Small intestine (tissue), 7 donors: ENCODE measurements at regions not wholly inside any gene's neighbourhood (a gene's known extent, or its start where the extent isn't known, plus 50 kb on each side); places are given as distances from the start of the nearest gene placed in this dataset.

Source experiments
- DNase-seq, 2 donors: peaks; one replicate each; pipeline versions ENCODE4 v3.0.0 to v3.0.0-alpha.2; 2013
- FAIRE-seq: peaks from 2 replicates; lab custom pipeline; 2012; peaks lifted over from hg19 to GRCh38; lab: Jason Lieb, UNC
- H3K27ac ChIP-seq, 3 donors: one replicate each; pipeline ENCODE4 v1.5.1; 2013; ENCODE audit warnings: low read length in 2 of 3, mild to moderate bottlenecking in 2 of 3, control low read depth in 1 of 3, inconsistent platforms in 1 of 3, low read depth in 1 of 3, moderate library complexity in 1 of 3
- H3K27me3 ChIP-seq, 3 donors: one replicate each; pipeline ENCODE4 v1.6.1; 2013; ENCODE audit warnings: low read length in 3 of 3, inconsistent platforms in 1 of 3; ENCODE audit not compliant: control insufficient read depth in 3 of 3, insufficient read depth in 3 of 3
- H3K36me3 ChIP-seq, 3 donors: one replicate each; pipeline ENCODE4 v1.6.1; 2013; ENCODE audit warnings: low read length in 3 of 3, inconsistent platforms in 1 of 3, low read depth in 1 of 3, mild to moderate bottlenecking in 1 of 3, moderate library complexity in 1 of 3; ENCODE audit not compliant: control insufficient read depth in 3 of 3, insufficient read depth in 2 of 3
- H3K4me1 ChIP-seq, 3 donors: one replicate each; pipeline ENCODE4 v1.6.1; 2013; ENCODE audit warnings: low read length in 2 of 3, inconsistent platforms in 1 of 3, low read depth in 1 of 3, mild to moderate bottlenecking in 1 of 3, moderate library complexity in 1 of 3; ENCODE audit not compliant: control insufficient read depth in 3 of 3, insufficient read depth in 2 of 3
- H3K4me3 ChIP-seq, 3 donors: one replicate each; pipeline ENCODE4 v1.5.1; 2013; ENCODE audit warnings: low read length in 3 of 3, control low read depth in 1 of 3, inconsistent platforms in 1 of 3, low read depth in 1 of 3, mild to moderate bottlenecking in 1 of 3, moderate library complexity in 1 of 3
- H3K9me3 ChIP-seq, 2 donors: one replicate each; pipeline ENCODE4 v1.6.1; 2013; ENCODE audit warnings: low read depth in 1 of 2, low read length in 1 of 2; ENCODE audit not compliant: control insufficient read depth in 2 of 2, insufficient read depth in 1 of 2
- WGBS, 3 donors: extraction: QIAGEN DNeasy Blood & Tissue Kit; methylation state at CpG; one replicate each; pipeline ENCODE4 v1.1.7; 2013; 5-methylcytosine and 5-hydroxymethylcytosine counted together
- donor health status: healthy with polysubstance abuse.
- donor health status: control.
- donor health status: control.
- donor health status: Bipolar disorder and iron deficiency.
- donor health status: healthy.

- Histone ChIP-seq H3K36me3 (no peaks in the 10 kb centered on the region), H3K27ac (no peak overlapping the region), H3K4me3 (no peak overlapping the region), H3K9me3 (peaks cover 0 to 6% of the 10 kb centered on the region in 2 donors), H3K27me3 (no peaks in the 10 kb centered on the region), H3K4me1 (no peaks in the 10 kb centered on the region)
- FAIRE-seq (no peak), DNase-seq (no peak)
- WGBS, 3 donors: 70 to 82% (median 76%) methylated on average over 10 of the region's 10 CpGs
These were observed 63.6 kb downstream of the TNP1 start for GRCh38 chr2:216796115-216796840.

- no peaks in the 10 kb centered on the region for H3K27me3 ChIP-seq
- H3K4me1 ChIP-seq: no peaks in the 10 kb centered on the region
- peaks cover 0 to 6% of the 10 kb centered on the region in 2 donors for H3K9me3 ChIP-seq
- H3K27ac ChIP-seq: no peak overlapping the region
- no peak for FAIRE-seq
- 89 to 90% (median 90%) methylated on average over 7 of the region's 7 CpGs for WGBS, 3 donors
- H3K4me3 ChIP-seq: no peak overlapping the region
- no peak for DNase-seq
- H3K36me3 ChIP-seq: no peaks in the 10 kb centered on the region
These were observed 66.5 kb downstream of the TNP1 start for GRCh38 chr2:216793386-216793785.

GRCh38 chr2:216792222-216793021, 67.4 kb downstream of the TNP1 start:
- Histone ChIP-seq H3K36me3 (no peaks in the 10 kb centered on the region), H3K4me3 (no peak overlapping the region), H3K9me3 (no peaks in the 10 kb centered on the region), H3K4me1 (no peaks in the 10 kb centered on the region), H3K27me3 (no peaks in the 10 kb centered on the region), H3K27ac (no peak overlapping the region)
- DNase-seq: no peak
- no peak for FAIRE-seq
- WGBS, 3 donors: 67 to 72% (median 72%) methylated on average over 8 of the region's 8 CpGs

GRCh38 chr2:216791303-216791702, 68.6 kb downstream of the TNP1 start:
- Histone ChIP-seq H3K9me3 (no peaks in the 10 kb centered on the region), H3K27ac (no peak overlapping the region), H3K36me3 (no peaks in the 10 kb centered on the region), H3K4me1 (no peaks in the 10 kb centered on the region), H3K4me3 (no peak overlapping the region), H3K27me3 (peaks cover 0 to 2% (median 0%) of the 10 kb centered on the region in 3 donors)
- DNase-seq (no peak), FAIRE-seq (no peak)
- WGBS, 3 donors: 45 to 58% (median 48%) methylated on average over 2 of the region's 2 CpGs

GRCh38 chr2:216789081-216789480, 70.8 kb downstream of the TNP1 start:
- no peak for DNase-seq
- Histone ChIP-seq H3K4me3 (no peak overlapping the region), H3K4me1 (no peaks in the 10 kb centered on the region), H3K27me3 (peaks cover 0 to 3% (median 0%) of the 10 kb centered on the region in 3 donors), H3K27ac (no peak overlapping the region), H3K36me3 (no peaks in the 10 kb centered on the region), H3K9me3 (no peaks in the 10 kb centered on the region)
- WGBS, 3 donors: 23 to 64% (median 42%) methylated on average over 5 of the region's 5 CpGs
- FAIRE-seq: no peak

- Histone ChIP-seq H3K4me1 (no peaks in the 10 kb centered on the region), H3K9me3 (no peaks in the 10 kb centered on the region), H3K27ac (no peak overlapping the region), H3K4me3 (no peak overlapping the region), H3K27me3 (peaks cover 0 to 3% (median 0%) of the 10 kb centered on the region in 3 donors), H3K36me3 (no peaks in the 10 kb centered on the region)
- 72 to 79% (median 76%) methylated on average over 7 of the region's 7 CpGs for WGBS, 3 donors
- FAIRE-seq (no peak), DNase-seq (no peak)
These were observed 71.9 kb downstream of the TNP1 start for GRCh38 chr2:216787851-216788540.

- Histone ChIP-seq H3K27ac (no peak overlapping the region), H3K4me3 (no peak overlapping the region), H3K9me3 (no peaks in the 10 kb centered on the region), H3K27me3 (peaks cover 0 to 3% (median 0%) of the 10 kb centered on the region in 3 donors), H3K4me1 (no peaks in the 10 kb centered on the region), H3K36me3 (no peaks in the 10 kb centered on the region)
- FAIRE-seq: no peak
- 86 to 89% (median 88%) methylated on average over 9 of the region's 9 CpGs for WGBS, 3 donors
- no peak for DNase-seq
These were observed 73.2 kb downstream of the TNP1 start for GRCh38 chr2:216786676-216787075.

GRCh38 chr2:216784456-216784855, 75.4 kb downstream of the TNP1 start:
- H3K4me3 ChIP-seq: no peak overlapping the region
- 86 to 90% (median 89%) methylated on average over 3 of the region's 3 CpGs for WGBS, 3 donors

More at GRCh38 chr2:216784456-216784855, 75.4 kb downstream of the TNP1 start:
- Histone ChIP-seq H3K27ac (no peak overlapping the region), H3K27me3 (peaks cover 0 to 3% (median 0%) of the 10 kb centered on the region in 3 donors), H3K9me3 (no peaks in the 10 kb centered on the region), H3K36me3 (no peaks in the 10 kb centered on the region), H3K4me1 (no peaks in the 10 kb centered on the region)
- no peak for DNase-seq
- no peak for FAIRE-seq
